Endothelial cell of umbilical vein (primary cell): ENCODE measurements at regions not wholly inside any gene's neighbourhood (a gene's known extent, or its start where the extent isn't known, plus 50 kb on each side); places are given as distances from the start of the nearest gene placed in this dataset.

ENCODE experiments used
- CTCF ChIP-seq, 2 donors: IDR thresholded peaks; 1 replicate in 1 of 2; 2 replicates in 1 of 2; pipeline ENCODE4 v1.5.1; 2011; ENCODE audit warnings: low read length in 2 of 2, mild to moderate bottlenecking in 2 of 2, moderate library complexity in 2 of 2, control low read depth in 1 of 2, inconsistent platforms in 1 of 2, low read depth in 1 of 2; ENCODE audit not compliant: insufficient read depth in 1 of 2; ENCODE audit errors: extremely low read depth in 1 of 2
- EZH2 ChIP-seq: IDR thresholded peaks from 2 replicates; pipeline ENCODE4 v1.6.1; 2012; ENCODE audit warnings: borderline replicate concordance, low read depth, mild to moderate bottlenecking, moderate library complexity, low read length, inconsistent platforms; ENCODE audit not compliant: severe bottlenecking
- FOS ChIP-seq: IDR thresholded peaks from 2 replicates; pipeline ENCODE4 v1.6.1; 2011; ENCODE audit warnings: mild to moderate bottlenecking, low read length, moderate library complexity, borderline replicate concordance; ENCODE audit not compliant: insufficient read depth
- GATA2 ChIP-seq: IDR thresholded peaks from 2 replicates; pipeline ENCODE4 v1.7.0; 2011; ENCODE audit warnings: low read depth, mild to moderate bottlenecking, moderate library complexity, mixed read lengths, low read length; ENCODE audit not compliant: insufficient read length, insufficient read depth
- JUN ChIP-seq: IDR thresholded peaks from 2 replicates; pipeline ENCODE4 v1.6.1; 2011; ENCODE audit warnings: borderline replicate concordance, low read depth; ENCODE audit not compliant: insufficient read length, insufficient read depth
- MAX ChIP-seq: IDR thresholded peaks from 2 replicates; pipeline ENCODE4 v1.6.1; 2011; ENCODE audit not compliant: insufficient read depth, insufficient read length
- MYC ChIP-seq: IDR thresholded peaks from one replicate; pipeline ENCODE4 v1.6.1; 2011; ENCODE audit warnings: mild to moderate bottlenecking, low read depth, low read length
- POLR2A ChIP-seq: IDR thresholded peaks from 2 replicates; pipeline ENCODE4 v1.6.1; 2012; ENCODE audit warnings: low read depth, mild to moderate bottlenecking, control low read depth, low read length
- POLR2AphosphoS5 ChIP-seq: IDR thresholded peaks from 2 replicates; pipeline ENCODE4 v1.6.1; 2012; ENCODE audit warnings: low read depth, mild to moderate bottlenecking, control low read depth, low read length, moderate library complexity; ENCODE audit not compliant: insufficient read depth

GRCh38 chr1:9425859-9426258 lies 113.4 kb upstream of the SLC25A33 start:
- TF ChIP-seq MAX (no peak), CTCF (IDR thresholded peaks at IDR 0.05; ENCODE audit: extremely low read depth in 1 of 2, insufficient read depth in 1 of 2, low read depth in 1 of 2, low read length in 2 of 2) (no peak), POLR2AphosphoS5 (no peak), MYC (no peak), POLR2A (no peak), EZH2 (no peak), JUN (no peak), FOS (no peak), GATA2 (no peak)
